Gastrocnemius medialis (tissue), 4 donors: ENCODE measurements at regions not wholly inside any gene's neighbourhood (a gene's known extent, or its start where the extent isn't known, plus 50 kb on each side); places are given as distances from the start of the nearest gene placed in this dataset.

ENCODE experiments used
- CTCF ChIP-seq, 5 experiments: fragments of 450-650 bp in 3 of 5; fragments of 200-600 bp in 2 of 5; sonication (generic) in 2 of 5; IDR thresholded peaks in 4 of 5; conservative IDR thresholded peaks in 1 of 5; 1 replicate in 4 of 5; 2 replicates in 1 of 5; pipeline ENCODE4 v1.5.1; 2016 to 2019; ENCODE audit warnings: antibody characterized with exemption in 5 of 5, mild to moderate bottlenecking in 3 of 5, moderate library complexity in 3 of 5
- POLR2A ChIP-seq, 2 donors: fragments of 450-650 bp; IDR thresholded peaks; one replicate each; pipeline ENCODE4 v1.6.1; 2017; ENCODE audit warnings: antibody characterized with exemption in 2 of 2, mild to moderate bottlenecking in 2 of 2, moderate library complexity in 2 of 2

- TF ChIP-seq POLR2A (IDR thresholded peaks at IDR 0.05) (no peak), CTCF (IDR thresholded peaks at IDR 0.05 in 4 of 5, conservative IDR thresholded peaks at IDR 0.05 in 1 of 5) (no peak)
These were observed 599.0 kb downstream of the PRELID2 start for GRCh38 chr5:145236127-145236526.
